GM12874 (cell line): ENCODE measurements at regions not wholly inside any gene's neighbourhood (a gene's known extent, or its start where the extent isn't known, plus 50 kb on each side); places are given as distances from the start of the nearest gene placed in this dataset.

ENCODE experiments used
- CTCF ChIP-seq: IDR thresholded peaks from 2 replicates; pipeline ENCODE4 v1.5.1; 2011; ENCODE audit warnings: low read depth, mild to moderate bottlenecking, control low read depth, low read length, moderate library complexity; ENCODE audit not compliant: insufficient read depth

GRCh38 chr4:134018846-134019245 lies 182.7 kb downstream of the PABPC4L start:
- TF ChIP-seq CTCF = no peak

GRCh38 chr4:134001057-134001456 lies 200.5 kb downstream of the PABPC4L start:
- no peak for TF ChIP-seq CTCF

GRCh38 chr4:133997436-133997835 lies 204.2 kb downstream of the PABPC4L start:
- no peak for TF ChIP-seq CTCF

- TF ChIP-seq CTCF = no peak
Measured at GRCh38 chr4:133996431-133997121, 205.0 kb downstream of the PABPC4L start.

GRCh38 chr4:133995243-133995960 lies 206.2 kb downstream of the PABPC4L start:
- TF ChIP-seq CTCF = no peak

GRCh38 chr4:133982533-133983224 lies 218.9 kb downstream of the PABPC4L start:
- TF ChIP-seq CTCF = no peak

GRCh38 chr4:133981327-133981726 lies 220.3 kb downstream of the PABPC4L start:
- TF ChIP-seq CTCF = no peak
